ENCODE measurements at regions not wholly inside any gene's neighbourhood (a gene's known extent, or its start where the extent isn't known, plus 50 kb on each side); places are given as distances from the start of the nearest gene placed in this dataset.

- TF ChIP-seq CTCF (conservative IDR thresholded peaks at IDR 0.05; ENCODE audit: low read length) (no peak), EZH2phosphoT487 (IDR thresholded peaks at IDR 0.05; ENCODE audit: borderline replicate concordance) (no peak)
These were observed 70.9 kb upstream of the EEA1 start for GRCh38 chr12:93000026-93000425.
